ENCODE measurements at regions not wholly inside any gene's neighbourhood (a gene's known extent, or its start where the extent isn't known, plus 50 kb on each side); places are given as distances from the start of the nearest gene placed in this dataset.

DNA sequence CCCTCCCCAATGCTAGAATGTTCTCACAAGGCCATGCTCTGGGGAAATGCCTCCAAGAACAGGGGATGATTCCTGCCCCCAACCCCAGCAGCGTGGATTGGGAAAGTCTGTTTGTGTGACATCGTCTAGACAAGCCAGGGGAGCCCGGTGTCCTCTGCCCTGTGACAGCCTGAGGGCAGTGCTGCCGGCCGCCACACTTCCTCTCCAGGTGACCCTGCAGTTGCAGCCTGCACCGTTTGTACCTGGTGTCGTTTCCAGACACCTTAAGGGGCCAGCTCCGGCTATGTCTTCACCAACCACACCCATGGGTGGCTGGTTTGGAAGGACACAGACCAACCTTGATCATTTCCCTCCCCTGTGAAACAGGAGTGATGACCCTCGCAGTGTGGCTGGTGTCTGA, 372.6 kb downstream of the BCL11B start:
- no peaks in the 10 kb centered on the region for H3K27me3 ChIP-seq
- TF ChIP-seq, protein P1, sequence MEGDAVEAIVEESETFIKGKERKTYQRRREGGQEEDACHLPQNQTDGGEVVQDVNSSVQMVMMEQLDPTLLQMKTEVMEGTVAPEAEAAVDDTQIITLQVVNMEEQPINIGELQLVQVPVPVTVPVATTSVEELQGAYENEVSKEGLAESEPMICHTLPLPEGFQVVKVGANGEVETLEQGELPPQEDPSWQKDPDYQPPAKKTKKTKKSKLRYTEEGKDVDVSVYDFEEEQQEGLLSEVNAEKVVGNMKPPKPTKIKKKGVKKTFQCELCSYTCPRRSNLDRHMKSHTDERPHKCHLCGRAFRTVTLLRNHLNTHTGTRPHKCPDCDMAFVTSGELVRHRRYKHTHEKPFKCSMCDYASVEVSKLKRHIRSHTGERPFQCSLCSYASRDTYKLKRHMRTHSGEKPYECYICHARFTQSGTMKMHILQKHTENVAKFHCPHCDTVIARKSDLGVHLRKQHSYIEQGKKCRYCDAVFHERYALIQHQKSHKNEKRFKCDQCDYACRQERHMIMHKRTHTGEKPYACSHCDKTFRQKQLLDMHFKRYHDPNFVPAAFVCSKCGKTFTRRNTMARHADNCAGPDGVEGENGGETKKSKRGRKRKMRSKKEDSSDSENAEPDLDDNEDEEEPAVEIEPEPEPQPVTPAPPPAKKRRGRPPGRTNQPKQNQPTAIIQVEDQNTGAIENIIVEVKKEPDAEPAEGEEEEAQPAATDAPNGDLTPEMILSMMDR (IDR thresholded peaks at IDR 0.05), result no peak
- no peaks in the 10 kb centered on the region for H3K9me3 ChIP-seq
- H3K4me1 ChIP-seq, result no peaks in the 10 kb centered on the region
- no peak overlapping the region for H3K9ac ChIP-seq (ENCODE audit: low read depth in 2 of 2, low read length in 2 of 2)
- intact Hi-C loops (cut with DNase I), result no loop called here
- H3K36me3 ChIP-seq, result no peaks in the 10 kb centered on the region
- no peak for DNase-seq
- H3K4me3 ChIP-seq, result no peak overlapping the region
- no peak overlapping the region for H3K27ac ChIP-seq

DNA sequence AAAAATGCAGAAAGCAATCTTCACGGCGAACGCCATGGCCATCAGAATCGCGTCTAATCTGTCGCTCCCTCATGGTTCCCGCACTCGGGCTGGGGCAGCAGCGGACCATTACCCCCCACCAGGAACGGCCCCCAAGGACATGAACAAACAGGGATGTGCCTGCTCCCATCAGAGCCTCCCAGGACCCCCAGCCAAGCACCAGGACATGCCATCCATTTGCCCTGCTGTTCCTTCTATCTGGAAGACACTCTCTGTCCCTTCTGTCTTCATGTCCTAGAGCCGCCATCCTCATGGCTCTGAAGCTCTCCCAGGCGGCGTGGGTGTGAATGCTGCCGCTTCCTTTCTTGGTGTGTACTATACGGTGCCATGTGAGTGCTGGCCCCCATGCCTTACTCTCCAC, 371.8 kb downstream of the BCL11B start:
- TF ChIP-seq, protein P1 (IDR thresholded peaks at IDR 0.05), result no peak
- intact Hi-C loops (cut with DNase I), result no loop called here
- H3K9me3 ChIP-seq, result no peaks in the 10 kb centered on the region
- DNase-seq, result no peak
- H3K4me3 ChIP-seq, result no peak overlapping the region
- H3K36me3 ChIP-seq, result no peaks in the 10 kb centered on the region
- no peaks in the 10 kb centered on the region for H3K27me3 ChIP-seq
- no peak overlapping the region for H3K27ac ChIP-seq
- H3K4me1 ChIP-seq, result no peaks in the 10 kb centered on the region
- H3K9ac ChIP-seq (ENCODE audit: low read depth in 2 of 2, low read length in 2 of 2), result no peak overlapping the region

DNA sequence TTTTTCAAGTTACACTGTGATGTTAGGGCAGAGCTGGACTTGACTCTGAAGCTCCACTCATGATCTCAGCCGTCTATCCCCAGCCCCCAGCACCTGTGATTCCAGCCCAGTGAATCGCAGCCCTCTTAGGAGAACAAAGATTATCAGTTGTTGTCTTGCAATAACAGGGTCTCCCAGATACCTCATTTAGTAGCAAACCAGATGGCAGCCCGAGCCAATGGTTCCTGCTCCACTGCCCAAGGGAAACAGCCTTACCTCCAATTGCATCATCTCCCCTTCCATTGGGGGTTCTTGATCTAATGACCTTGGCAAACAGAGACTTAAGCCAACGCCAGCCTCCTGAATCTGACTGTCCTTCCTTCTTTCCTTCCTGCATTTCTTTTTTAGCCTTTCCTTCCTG, 371.2 kb downstream of the BCL11B start:
- TF ChIP-seq, protein P1 (IDR thresholded peaks at IDR 0.05), result no peak

DNA sequence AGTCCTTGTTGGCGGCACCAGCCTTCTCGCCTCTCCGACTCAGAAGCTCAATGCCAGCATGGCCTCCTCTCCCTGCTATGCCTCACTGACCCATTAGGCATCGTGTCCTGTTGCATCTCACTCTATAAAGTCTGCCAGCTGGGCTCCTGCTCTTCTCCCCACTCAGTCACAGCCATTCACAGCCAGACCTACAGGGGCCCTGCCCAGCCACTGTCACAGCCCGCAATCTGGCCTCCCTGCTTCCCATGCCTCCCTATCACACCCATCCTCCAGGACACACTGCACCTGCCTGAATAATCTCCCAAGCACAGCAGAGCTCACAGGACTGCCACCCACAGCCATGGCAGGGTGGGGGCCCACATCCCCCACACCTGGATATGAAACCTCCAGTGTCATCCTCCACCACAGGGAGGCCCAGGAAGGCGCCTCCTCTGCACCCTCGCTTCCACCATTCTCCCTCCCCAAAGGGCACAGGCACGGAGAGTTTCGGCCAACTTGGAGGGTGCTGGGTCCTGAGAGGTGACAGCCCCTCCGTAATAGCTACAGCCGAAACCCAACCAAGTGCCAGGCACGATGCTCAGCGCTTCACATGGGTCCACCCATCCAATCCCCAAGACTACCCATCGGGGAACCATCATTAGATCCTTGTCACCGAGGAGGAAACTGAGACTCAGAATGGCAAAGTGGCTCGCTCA, 370.3 kb downstream of the BCL11B start:
- H3K4me1 ChIP-seq, result no peaks in the 10 kb centered on the region

More for the DNA sequence above, 371.2 kb downstream of the BCL11B start:
- no peaks in the 10 kb centered on the region for H3K4me1 ChIP-seq
- H3K27ac ChIP-seq, result no peak overlapping the region
- intact Hi-C loops (cut with DNase I), result no loop called here
- H3K9ac ChIP-seq (ENCODE audit: low read depth in 2 of 2, low read length in 2 of 2), result no peak overlapping the region
- H3K9me3 ChIP-seq, result no peaks in the 10 kb centered on the region
- H3K4me3 ChIP-seq, result no peak overlapping the region
- DNase-seq, result no peak
- no peaks in the 10 kb centered on the region for H3K27me3 ChIP-seq
- no peaks in the 10 kb centered on the region for H3K36me3 ChIP-seq

DNA sequence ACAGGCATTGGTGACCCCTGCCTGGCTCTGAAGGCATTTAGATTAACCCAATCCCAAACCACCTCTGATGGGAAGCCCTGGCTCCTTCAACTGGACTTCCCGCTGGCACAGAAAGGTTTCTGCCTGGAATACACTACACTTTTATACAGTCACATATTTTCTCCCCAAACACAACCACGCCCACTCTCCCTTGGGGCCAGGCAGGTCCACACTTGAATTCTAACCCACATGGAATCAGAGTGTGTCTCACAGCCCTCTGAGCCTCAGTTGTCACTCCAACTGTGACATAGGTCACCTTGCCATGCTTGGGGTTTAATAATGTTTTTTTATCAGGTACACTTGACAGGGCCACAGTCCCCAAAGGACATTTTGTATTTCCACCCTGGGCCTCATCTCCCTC, 368.6 kb downstream of the BCL11B start:
- intact Hi-C loops (cut with DNase I), result no loop called here
- H3K27me3 ChIP-seq, result no peaks in the 10 kb centered on the region
- no peak for DNase-seq
- H3K9me3 ChIP-seq, result no peaks in the 10 kb centered on the region
- H3K27ac ChIP-seq, result no peak overlapping the region
- no peak overlapping the region for H3K4me3 ChIP-seq
- no peaks in the 10 kb centered on the region for H3K36me3 ChIP-seq
- no peak overlapping the region for H3K9ac ChIP-seq (ENCODE audit: low read depth in 2 of 2, low read length in 2 of 2)
- no peaks in the 10 kb centered on the region for H3K4me1 ChIP-seq
- TF ChIP-seq, protein P1 (IDR thresholded peaks at IDR 0.05), result no peak

More for the DNA sequence above, 370.3 kb downstream of the BCL11B start:
- H3K27ac ChIP-seq, result no peak overlapping the region
- H3K27me3 ChIP-seq, result no peaks in the 10 kb centered on the region
- intact Hi-C loops (cut with DNase I), result no loop called here
- H3K4me3 ChIP-seq, result no peak overlapping the region
- TF ChIP-seq, protein P1 (IDR thresholded peaks at IDR 0.05), result no peak
- H3K9ac ChIP-seq (ENCODE audit: low read depth in 2 of 2, low read length in 2 of 2), result no peak overlapping the region
- DNase-seq, result no peak
- H3K9me3 ChIP-seq, result no peaks in the 10 kb centered on the region
- H3K36me3 ChIP-seq, result no peaks in the 10 kb centered on the region

All from colonic mucosa (tissue), 4 donors.